CD14-positive monocyte (primary cell): ENCODE measurements at regions not wholly inside any gene's neighbourhood (a gene's known extent, or its start where the extent isn't known, plus 50 kb on each side); places are given as distances from the start of the nearest gene placed in this dataset.

ENCODE experiments used
- DNase-seq, 3 donors: peaks; one replicate each; pipeline ENCODE4 v3.0.0-alpha.2; 2011 to 2022
- H2AFZ ChIP-seq: 2 replicates; pipeline ENCODE4 v1.6.0; 2012; ENCODE audit warnings: mild to moderate bottlenecking, low read depth, low read length, inconsistent platforms; ENCODE audit not compliant: insufficient read depth, poor library complexity, severe bottlenecking
- H3K27ac ChIP-seq, 2 donors: 1 replicate in 1 of 2; 2 replicates in 1 of 2; pipeline ENCODE4 v1.5.1; 2012 to 2013; ENCODE audit warnings: low read length in 2 of 2, control low read depth in 1 of 2, inconsistent platforms in 1 of 2, low read depth in 1 of 2, mild to moderate bottlenecking in 1 of 2
- H3K27me3 ChIP-seq, 2 donors: one replicate each; pipeline versions ENCODE4 v1.6.0 to v1.6.1; 2011 to 2013; ENCODE audit warnings: low read length in 2 of 2; ENCODE audit not compliant: control insufficient read depth in 2 of 2, insufficient read depth in 2 of 2
- H3K36me3 ChIP-seq, 2 donors: replicated peaks in 1 of 2; 1 replicate in 1 of 2; 2 replicates in 1 of 2; pipeline versions ENCODE4 v1.5.1 to v1.6.1; 2012 to 2013; ENCODE audit warnings: low read length in 2 of 2, control low read depth in 1 of 2, inconsistent platforms in 1 of 2, mild to moderate bottlenecking in 1 of 2; ENCODE audit not compliant: insufficient read depth in 2 of 2, control insufficient read depth in 1 of 2
- H3K4me1 ChIP-seq, 2 donors: 1 replicate in 1 of 2; 2 replicates in 1 of 2; pipeline versions ENCODE4 v1.5.1 to v1.6.1; 2012 to 2013; ENCODE audit warnings: low read length in 2 of 2, control low read depth in 1 of 2, inconsistent platforms in 1 of 2, mild to moderate bottlenecking in 1 of 2, moderate library complexity in 1 of 2; ENCODE audit not compliant: insufficient read depth in 2 of 2, control insufficient read depth in 1 of 2
- H3K4me2 ChIP-seq: replicated peaks from 2 replicates; pipeline ENCODE3; 2012; ENCODE audit warnings: low read length, moderate library complexity, mild to moderate bottlenecking; ENCODE audit not compliant: poor library complexity, severe bottlenecking; ENCODE audit errors: extremely low read depth
- H3K4me3 ChIP-seq, 3 experiments: fragments of 200-600 bp in 1 of 3; sonication (generic) in 1 of 3; replicated peaks in 1 of 3; 1 replicate in 2 of 3; 2 replicates in 1 of 3; pipeline ENCODE4 v1.5.1; 2011 to 2013; ENCODE audit warnings: low read length in 3 of 3, mild to moderate bottlenecking in 3 of 3, control low read depth in 2 of 3, low read depth in 2 of 3, inconsistent platforms in 1 of 3, moderate library complexity in 1 of 3
- H3K79me2 ChIP-seq: 2 replicates; pipeline ENCODE4 v1.6.0; 2012; ENCODE audit warnings: mild to moderate bottlenecking, control low read depth, inconsistent platforms, low read length, moderate library complexity; ENCODE audit not compliant: insufficient read depth
- H3K9ac ChIP-seq: 2 replicates; pipeline ENCODE4 v1.6.0; 2017; ENCODE audit warnings: low read length, mild to moderate bottlenecking; ENCODE audit not compliant: insufficient read depth, poor library complexity, severe bottlenecking
- H3K9me3 ChIP-seq, 2 donors: replicated peaks in 1 of 2; 1 replicate in 1 of 2; 2 replicates in 1 of 2; pipeline versions ENCODE4 v1.5.1 to v1.6.1; 2012 to 2013; ENCODE audit warnings: low read length in 2 of 2, control low read depth in 1 of 2; ENCODE audit not compliant: control insufficient read depth in 1 of 2, insufficient read depth in 1 of 2
- H4K20me1 ChIP-seq: 2 replicates; pipeline ENCODE4 v1.6.0; 2012; ENCODE audit warnings: mild to moderate bottlenecking, low read length, control low read depth, moderate library complexity; ENCODE audit not compliant: insufficient read depth
- H3K27ac Mint-ChIP-seq, 7 donors: one replicate each; pipeline ENCODE4 v1.8.0; 2020; ENCODE audit warnings: mild to moderate bottlenecking in 7 of 7, mixed read lengths in 7 of 7, moderate library complexity in 6 of 7, inconsistent platforms in 2 of 7
- H3K27me3 Mint-ChIP-seq, 3 donors: one replicate each; pipeline ENCODE4 v1.8.0; 2021 to 2022; ENCODE audit warnings: low read depth in 3 of 3, mild to moderate bottlenecking in 3 of 3, mixed read lengths in 3 of 3, moderate library complexity in 3 of 3, inconsistent platforms in 1 of 3
- H3K36me3 Mint-ChIP-seq, 2 donors: one replicate each; pipeline ENCODE4 v1.8.0; 2020; ENCODE audit warnings: mixed read lengths in 2 of 2, inconsistent platforms in 1 of 2, mild to moderate bottlenecking in 1 of 2
- H3K4me1 Mint-ChIP-seq: one replicate; pipeline ENCODE4 v1.8.0; 2020; ENCODE audit warnings: mild to moderate bottlenecking, mixed read lengths
- H3K4me3 Mint-ChIP-seq, 2 donors: one replicate each; pipeline ENCODE4 v1.8.0; 2020; ENCODE audit warnings: mild to moderate bottlenecking in 2 of 2, mixed read lengths in 2 of 2, moderate library complexity in 1 of 2
- H3K9me3 Mint-ChIP-seq, 7 donors: one replicate each; pipeline ENCODE4 v1.8.0; 2020 to 2022; ENCODE audit warnings: mixed read lengths in 7 of 7, mild to moderate bottlenecking in 6 of 7, moderate library complexity in 6 of 7, inconsistent platforms in 2 of 7
- WGBS: methylation state at CpG from one replicate; pipeline ENCODE4 v1.1.5; 2013; ENCODE audit warnings: missing lambda C conversion rate; ENCODE audit not compliant: insufficient coverage; 5-methylcytosine and 5-hydroxymethylcytosine counted together
- intact Hi-C, 2 donors: fragments of 100-400 bp; cut with micrococcal nuclease; formaldehyde crosslinking; loops; one replicate each; pipeline versions ENCODE4 v1.15.0 to v1.15.1; 2023
- TF ChIP-seq, protein P1 (sequence below): fragments of 200-600 bp; IDR thresholded peaks from one replicate; pipeline ENCODE4 v1.8.0; 2022; ENCODE audit warnings: antibody characterized with exemption, mild to moderate bottlenecking

DNA sequence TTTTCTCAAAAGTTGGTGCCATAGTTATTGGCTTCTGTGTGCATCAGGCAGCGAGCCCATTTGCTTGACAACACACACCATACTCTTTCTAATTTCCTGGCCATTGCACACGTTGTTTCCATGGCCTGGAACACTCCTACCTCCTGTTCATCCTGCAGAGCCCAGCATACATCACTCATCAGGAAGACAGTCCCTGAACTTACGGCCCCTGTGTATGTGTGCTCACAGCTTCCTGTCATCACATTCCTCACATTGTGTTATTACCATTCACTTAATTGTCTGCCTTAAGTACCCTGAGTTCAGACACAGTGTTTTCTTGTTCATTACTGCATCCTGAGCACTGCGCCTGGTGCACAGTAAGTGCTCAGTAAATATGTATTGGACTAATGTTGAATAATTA, 355.9 kb downstream of the PRELID2 start:
- Mint-ChIP-seq H3K36me3 (no peaks in the 10 kb centered on the region), H3K27me3 (peaks cover 0 to 1% (median 0%) of the 10 kb centered on the region in 3 donors), H3K4me3 (no peak overlapping the region), H3K4me1 (no peaks in the 10 kb centered on the region), H3K9me3 (peaks cover 0 to 10% (median 4%) of the 10 kb centered on the region in 7 donors), H3K27ac (no peak overlapping the region)
- TF ChIP-seq, protein P1, sequence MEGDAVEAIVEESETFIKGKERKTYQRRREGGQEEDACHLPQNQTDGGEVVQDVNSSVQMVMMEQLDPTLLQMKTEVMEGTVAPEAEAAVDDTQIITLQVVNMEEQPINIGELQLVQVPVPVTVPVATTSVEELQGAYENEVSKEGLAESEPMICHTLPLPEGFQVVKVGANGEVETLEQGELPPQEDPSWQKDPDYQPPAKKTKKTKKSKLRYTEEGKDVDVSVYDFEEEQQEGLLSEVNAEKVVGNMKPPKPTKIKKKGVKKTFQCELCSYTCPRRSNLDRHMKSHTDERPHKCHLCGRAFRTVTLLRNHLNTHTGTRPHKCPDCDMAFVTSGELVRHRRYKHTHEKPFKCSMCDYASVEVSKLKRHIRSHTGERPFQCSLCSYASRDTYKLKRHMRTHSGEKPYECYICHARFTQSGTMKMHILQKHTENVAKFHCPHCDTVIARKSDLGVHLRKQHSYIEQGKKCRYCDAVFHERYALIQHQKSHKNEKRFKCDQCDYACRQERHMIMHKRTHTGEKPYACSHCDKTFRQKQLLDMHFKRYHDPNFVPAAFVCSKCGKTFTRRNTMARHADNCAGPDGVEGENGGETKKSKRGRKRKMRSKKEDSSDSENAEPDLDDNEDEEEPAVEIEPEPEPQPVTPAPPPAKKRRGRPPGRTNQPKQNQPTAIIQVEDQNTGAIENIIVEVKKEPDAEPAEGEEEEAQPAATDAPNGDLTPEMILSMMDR, result no peak
- Histone ChIP-seq H3K4me3 (no peak overlapping the region), H3K27ac (no peak overlapping the region), H3K4me2 (no peak overlapping the region), H2AFZ (no peak overlapping the region), H3K79me2 (no peaks in the 10 kb centered on the region), H3K9ac (no peak overlapping the region), H3K9me3 (peaks cover 3 to 8% of the 10 kb centered on the region in 2 donors), H3K4me1 (no peaks in the 10 kb centered on the region), H4K20me1 (no peaks in the 10 kb centered on the region), H3K27me3 (no peaks in the 10 kb centered on the region), H3K36me3 (no peaks in the 10 kb centered on the region)
- no peak for DNase-seq
- WGBS, result 58% methylated on average over 3 of the region's 4 CpGs
- intact Hi-C loops, result no loop called here

DNA sequence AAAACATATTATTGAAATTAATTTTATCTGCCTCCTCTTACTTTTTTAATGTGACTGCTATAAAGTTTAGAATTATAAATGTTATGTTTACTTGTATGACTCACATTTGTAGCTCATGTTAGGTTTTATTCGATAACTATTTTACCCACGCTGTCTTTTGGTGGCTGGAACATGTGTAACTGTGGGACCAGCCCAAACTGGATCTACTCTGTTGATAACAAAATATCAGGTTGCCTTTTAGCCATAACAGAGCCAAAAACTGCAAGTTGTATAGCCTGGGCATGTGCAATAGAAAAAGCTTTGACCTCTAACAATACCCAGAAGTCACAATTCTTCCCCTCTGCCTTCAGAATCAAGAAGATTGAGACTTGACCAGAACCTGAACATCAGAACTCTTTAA, 356.5 kb downstream of the PRELID2 start:
- no peak overlapping the region for H3K27ac ChIP-seq
- H3K4me1 Mint-ChIP-seq, result no peaks in the 10 kb centered on the region
- no peak overlapping the region for H2AFZ ChIP-seq
- intact Hi-C loops, result no loop called here
- no peaks in the 10 kb centered on the region for H3K79me2 ChIP-seq
- peaks cover 3 to 8% of the 10 kb centered on the region in 2 donors for H3K9me3 ChIP-seq
- H3K27ac Mint-ChIP-seq, result no peak overlapping the region
- H3K36me3 Mint-ChIP-seq, result no peaks in the 10 kb centered on the region
- no peaks in the 10 kb centered on the region for H4K20me1 ChIP-seq
- peaks cover 0 to 1% (median 0%) of the 10 kb centered on the region in 3 donors for H3K27me3 Mint-ChIP-seq
- no peak overlapping the region for H3K4me3 ChIP-seq
- no peak overlapping the region for H3K4me2 ChIP-seq
- peaks cover 0 to 10% (median 4%) of the 10 kb centered on the region in 7 donors for H3K9me3 Mint-ChIP-seq
- H3K9ac ChIP-seq, result no peak overlapping the region
- no peak for DNase-seq
- TF ChIP-seq, protein P1, result no peak
- no peaks in the 10 kb centered on the region for H3K4me1 ChIP-seq
- H3K4me3 Mint-ChIP-seq, result no peak overlapping the region
- no peaks in the 10 kb centered on the region for H3K27me3 ChIP-seq
- no peaks in the 10 kb centered on the region for H3K36me3 ChIP-seq
- WGBS, result 100% methylated on average over 2 of the region's 2 CpGs
